ENCODE measurements at regions not wholly inside any gene's neighbourhood (a gene's known extent, or its start where the extent isn't known, plus 50 kb on each side); places are given as distances from the start of the nearest gene placed in this dataset.

GRCh38 chr1:34668063-34668462 lies 86.8 kb upstream of the GJB5 start:
- TF ChIP-seq, protein P1, sequence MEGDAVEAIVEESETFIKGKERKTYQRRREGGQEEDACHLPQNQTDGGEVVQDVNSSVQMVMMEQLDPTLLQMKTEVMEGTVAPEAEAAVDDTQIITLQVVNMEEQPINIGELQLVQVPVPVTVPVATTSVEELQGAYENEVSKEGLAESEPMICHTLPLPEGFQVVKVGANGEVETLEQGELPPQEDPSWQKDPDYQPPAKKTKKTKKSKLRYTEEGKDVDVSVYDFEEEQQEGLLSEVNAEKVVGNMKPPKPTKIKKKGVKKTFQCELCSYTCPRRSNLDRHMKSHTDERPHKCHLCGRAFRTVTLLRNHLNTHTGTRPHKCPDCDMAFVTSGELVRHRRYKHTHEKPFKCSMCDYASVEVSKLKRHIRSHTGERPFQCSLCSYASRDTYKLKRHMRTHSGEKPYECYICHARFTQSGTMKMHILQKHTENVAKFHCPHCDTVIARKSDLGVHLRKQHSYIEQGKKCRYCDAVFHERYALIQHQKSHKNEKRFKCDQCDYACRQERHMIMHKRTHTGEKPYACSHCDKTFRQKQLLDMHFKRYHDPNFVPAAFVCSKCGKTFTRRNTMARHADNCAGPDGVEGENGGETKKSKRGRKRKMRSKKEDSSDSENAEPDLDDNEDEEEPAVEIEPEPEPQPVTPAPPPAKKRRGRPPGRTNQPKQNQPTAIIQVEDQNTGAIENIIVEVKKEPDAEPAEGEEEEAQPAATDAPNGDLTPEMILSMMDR (IDR thresholded peaks at IDR 0.05): no peak
- no peak for TF ChIP-seq POLR2A (IDR thresholded peaks at IDR 0.05)

All from thyroid gland (tissue), 4 donors.